ENCODE measurements at regions not wholly inside any gene's neighbourhood (a gene's known extent, or its start where the extent isn't known, plus 50 kb on each side); places are given as distances from the start of the nearest gene placed in this dataset.
A peak's percentile ranks its signal among the peaks of the same experiment; 100 is the strongest.

DNA sequence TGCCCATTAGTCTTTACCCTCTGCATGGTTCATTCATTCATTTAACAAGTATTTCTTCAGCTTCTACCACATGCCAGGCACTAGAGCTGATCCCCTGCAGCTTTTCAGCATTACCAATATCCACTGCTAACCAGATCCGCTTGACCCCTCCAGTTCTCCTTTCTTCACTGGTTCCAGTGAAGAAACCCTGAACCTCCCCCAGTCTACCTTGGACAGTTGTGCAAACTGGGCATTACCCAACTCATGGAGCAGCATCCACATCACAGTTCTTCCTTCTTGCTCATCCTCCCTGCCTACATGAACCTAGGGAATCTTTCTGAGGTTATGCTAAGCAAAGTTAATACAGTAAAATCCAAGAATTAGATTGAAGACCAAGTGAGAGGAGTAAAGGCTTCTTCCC is 78.7 kb upstream of the SERP2 start:
- no peak overlapping the region for H3K4me3 ChIP-seq
- H3K4me1 ChIP-seq: no peaks in the 10 kb centered on the region
- no peaks in the 10 kb centered on the region for H3K36me3 ChIP-seq
- no peak for DNase-seq
- no peak overlapping the region for H3K27ac ChIP-seq
- no peaks in the 10 kb centered on the region for H3K27me3 ChIP-seq
- no peak for TF ChIP-seq POLR2A (IDR thresholded peaks at IDR 0.05)
- TF ChIP-seq, protein P1, sequence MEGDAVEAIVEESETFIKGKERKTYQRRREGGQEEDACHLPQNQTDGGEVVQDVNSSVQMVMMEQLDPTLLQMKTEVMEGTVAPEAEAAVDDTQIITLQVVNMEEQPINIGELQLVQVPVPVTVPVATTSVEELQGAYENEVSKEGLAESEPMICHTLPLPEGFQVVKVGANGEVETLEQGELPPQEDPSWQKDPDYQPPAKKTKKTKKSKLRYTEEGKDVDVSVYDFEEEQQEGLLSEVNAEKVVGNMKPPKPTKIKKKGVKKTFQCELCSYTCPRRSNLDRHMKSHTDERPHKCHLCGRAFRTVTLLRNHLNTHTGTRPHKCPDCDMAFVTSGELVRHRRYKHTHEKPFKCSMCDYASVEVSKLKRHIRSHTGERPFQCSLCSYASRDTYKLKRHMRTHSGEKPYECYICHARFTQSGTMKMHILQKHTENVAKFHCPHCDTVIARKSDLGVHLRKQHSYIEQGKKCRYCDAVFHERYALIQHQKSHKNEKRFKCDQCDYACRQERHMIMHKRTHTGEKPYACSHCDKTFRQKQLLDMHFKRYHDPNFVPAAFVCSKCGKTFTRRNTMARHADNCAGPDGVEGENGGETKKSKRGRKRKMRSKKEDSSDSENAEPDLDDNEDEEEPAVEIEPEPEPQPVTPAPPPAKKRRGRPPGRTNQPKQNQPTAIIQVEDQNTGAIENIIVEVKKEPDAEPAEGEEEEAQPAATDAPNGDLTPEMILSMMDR (IDR thresholded peaks at IDR 0.05): no peak
- no peaks in the 10 kb centered on the region for H3K9me3 ChIP-seq

- Histone ChIP-seq H3K27ac (no peak overlapping the region), H3K36me3 (no peaks in the 10 kb centered on the region), H3K4me1 (no peaks in the 10 kb centered on the region), H3K9me3 (no peaks in the 10 kb centered on the region), H3K4me3 (no peak overlapping the region), H3K27me3 (no peaks in the 10 kb centered on the region)
- TF ChIP-seq POLR2A (IDR thresholded peaks at IDR 0.05): no peak
- TF ChIP-seq, protein P1 (IDR thresholded peaks at IDR 0.05): no peak
- no peak for DNase-seq
These were observed 76.8 kb upstream of the SERP2 start for GRCh38 chr13:44296856-44297255.

GRCh38 chr13:44298314-44298713 is 75.3 kb upstream of the SERP2 start:
- no peaks in the 10 kb centered on the region for H3K27me3 ChIP-seq
- no peaks in the 10 kb centered on the region for H3K36me3 ChIP-seq
- no peak for DNase-seq
- H3K27ac ChIP-seq: no peak overlapping the region
- H3K4me1 ChIP-seq: no peaks in the 10 kb centered on the region
- TF ChIP-seq POLR2A (IDR thresholded peaks at IDR 0.05): no peak
- TF ChIP-seq, protein P1 (IDR thresholded peaks at IDR 0.05): no peak
- no peaks in the 10 kb centered on the region for H3K9me3 ChIP-seq
- no peak overlapping the region for H3K4me3 ChIP-seq

- DNase-seq: no peak
- H3K4me1 ChIP-seq: no peaks in the 10 kb centered on the region
- no peaks in the 10 kb centered on the region for H3K36me3 ChIP-seq
- H3K4me3 ChIP-seq: no peak overlapping the region
- TF ChIP-seq POLR2A (IDR thresholded peaks at IDR 0.05): no peak
- TF ChIP-seq, protein P1 (IDR thresholded peaks at IDR 0.05): no peak
- H3K9me3 ChIP-seq: no peaks in the 10 kb centered on the region
- no peak overlapping the region for H3K27ac ChIP-seq
- no peaks in the 10 kb centered on the region for H3K27me3 ChIP-seq
These were observed 74.3 kb upstream of the SERP2 start for GRCh38 chr13:44299152-44299943.

- Histone ChIP-seq H3K4me1 (peaks cover 0 to 2% (median 0%) of the 10 kb centered on the region in 4 donors), H3K27me3 (no peaks in the 10 kb centered on the region), H3K27ac (peak overlapping the region in 2 of 4 donors; percentile 5 to 41), H3K9me3 (no peaks in the 10 kb centered on the region), H3K4me3 (no peak overlapping the region), H3K36me3 (no peaks in the 10 kb centered on the region)
- no peak for DNase-seq
- no peak for TF ChIP-seq POLR2A (IDR thresholded peaks at IDR 0.05)
- TF ChIP-seq, protein P1 (IDR thresholded peaks at IDR 0.05): no peak
These were observed 72.6 kb upstream of the SERP2 start for GRCh38 chr13:44300895-44301638.
